PFSK-1 (cell line): ENCODE measurements at regions not wholly inside any gene's neighbourhood (a gene's known extent, or its start where the extent isn't known, plus 50 kb on each side); places are given as distances from the start of the nearest gene placed in this dataset.

Source experiments
- POLR2AphosphoS5 ChIP-seq: IDR thresholded peaks from 2 replicates; pipeline ENCODE4 v1.6.1; 2012; ENCODE audit warnings: low read depth, mild to moderate bottlenecking, control low read depth, low read length, moderate library complexity
- SIN3A ChIP-seq: IDR thresholded peaks from 2 replicates; pipeline ENCODE4 v1.6.1; 2012; ENCODE audit warnings: mild to moderate bottlenecking, low read length, moderate library complexity, borderline replicate concordance; ENCODE audit not compliant: insufficient read depth
- TAF1 ChIP-seq: IDR thresholded peaks from 2 replicates; pipeline ENCODE4 v1.6.1; 2012; ENCODE audit warnings: low read length, control low read depth, borderline replicate concordance; ENCODE audit not compliant: insufficient read depth

- TF ChIP-seq POLR2AphosphoS5 (no peak), SIN3A (no peak), TAF1 (no peak)
Measured at GRCh38 chr5:2617461-2617860, 134.0 kb downstream of the IRX2 start.
